Activated CD8-positive, alpha-beta memory T cell treated with anti-CD3 and anti-CD28 coated beads, Interleukin-2, amount 50 U/mL, for 1 hour (primary cell): ENCODE measurements at regions not wholly inside any gene's neighbourhood (a gene's known extent, or its start where the extent isn't known, plus 50 kb on each side); places are given as distances from the start of the nearest gene placed in this dataset.
"Not testable (repeated sequence)": the region's sequence is repeated elsewhere in the genome, so short reads cannot be mapped to it uniquely, and the experiment has no call there.

Experiments
- DNase-seq: peaks from one replicate; pipeline ENCODE4 v3.0.0-alpha.2; 2020; ENCODE audit errors: extremely low read depth

DNA sequence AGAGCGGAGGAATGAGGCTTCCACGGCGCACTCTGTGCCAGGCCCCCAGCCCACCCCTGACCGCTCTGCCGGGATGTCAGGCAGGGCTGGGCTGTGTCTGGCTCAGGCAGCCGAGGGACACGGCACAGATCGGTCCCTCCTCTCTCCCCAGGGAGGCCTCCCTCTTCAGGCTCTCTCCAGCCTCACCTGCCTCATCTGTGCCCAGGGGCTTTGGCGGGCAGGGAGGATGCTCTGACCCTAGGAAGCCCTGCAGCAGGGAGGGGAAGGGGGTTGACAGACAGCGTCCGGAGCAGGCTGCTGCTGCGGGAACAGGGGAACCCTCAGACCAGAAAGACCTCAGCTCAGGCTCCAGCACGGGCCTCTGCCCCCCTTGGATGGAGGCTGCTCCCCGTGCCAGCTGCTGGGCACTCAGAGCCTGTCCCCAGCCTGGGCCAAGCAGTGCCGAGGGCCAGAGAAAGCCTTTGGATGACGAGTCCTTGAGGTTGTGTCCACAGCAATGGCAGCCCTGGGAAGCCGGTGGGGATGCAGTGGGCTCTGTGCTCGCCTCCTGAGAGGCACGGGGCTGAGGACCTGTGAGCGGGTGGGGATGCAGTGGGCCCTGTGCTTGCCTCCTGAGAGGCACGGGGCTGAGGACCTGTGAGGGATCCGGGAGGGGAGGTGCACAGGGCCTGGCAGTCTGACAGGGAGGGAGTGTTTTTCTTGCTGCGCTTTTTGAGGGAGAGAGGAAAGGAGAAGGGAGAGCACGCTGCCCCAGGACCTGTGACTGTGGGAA lies 66.9 kb downstream of the FOXL3 start:
- no peak for DNase-seq

DNA sequence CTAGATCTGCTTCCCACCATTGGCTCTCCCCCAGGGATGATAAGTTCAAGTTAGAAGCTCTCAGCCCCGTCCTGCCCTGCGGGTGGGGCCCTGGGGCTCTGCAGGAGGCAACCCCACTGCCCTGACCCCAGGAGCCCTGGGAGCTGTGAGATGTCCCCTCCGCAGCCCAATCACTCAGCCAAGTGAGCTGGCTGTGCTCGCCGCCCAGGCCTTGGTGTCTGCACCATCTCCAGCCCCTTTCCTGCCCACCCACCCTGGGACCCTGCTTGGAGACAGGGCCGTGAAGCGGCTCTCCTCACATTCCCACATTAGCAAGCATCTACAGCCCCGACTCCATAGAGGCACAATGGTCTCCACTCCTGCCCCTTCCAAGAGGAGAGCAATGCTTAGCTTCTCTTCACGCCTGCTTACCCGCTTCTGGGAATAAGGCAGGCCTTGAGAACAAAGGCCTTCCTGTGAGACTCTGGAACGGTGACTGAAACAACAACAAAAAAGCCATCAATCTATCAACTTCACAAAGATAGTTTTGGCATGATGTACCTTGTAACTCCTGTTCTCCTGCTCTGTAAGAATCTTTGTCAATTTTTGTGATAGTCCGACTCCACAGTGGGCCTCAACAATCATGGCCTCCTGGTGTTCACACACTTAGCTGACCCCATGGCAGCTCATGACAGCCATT lies 67.7 kb downstream of the FOXL3 start:
- DNase-seq = no peak

DNA sequence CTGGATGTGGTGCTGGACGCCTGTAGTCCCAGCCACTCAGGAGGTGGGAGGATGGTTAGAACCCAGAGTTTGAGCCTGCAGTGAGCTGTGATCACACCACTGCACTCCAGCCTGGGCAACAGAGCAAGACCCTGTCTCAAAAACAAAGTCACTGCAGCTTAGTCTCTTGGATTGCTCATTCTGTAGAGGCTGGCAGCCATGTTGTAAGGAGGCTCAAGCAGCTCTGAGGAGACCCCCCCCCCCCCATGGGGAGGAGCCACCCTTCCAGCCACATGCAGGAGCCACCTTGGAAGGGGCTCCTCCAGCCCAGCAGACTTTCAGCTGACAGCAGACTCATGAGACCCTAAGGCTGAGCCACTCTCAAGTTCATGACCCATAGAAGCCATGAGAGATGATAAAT lies 68.4 kb downstream of the FOXL3 start:
- DNase-seq = no peak

DNA sequence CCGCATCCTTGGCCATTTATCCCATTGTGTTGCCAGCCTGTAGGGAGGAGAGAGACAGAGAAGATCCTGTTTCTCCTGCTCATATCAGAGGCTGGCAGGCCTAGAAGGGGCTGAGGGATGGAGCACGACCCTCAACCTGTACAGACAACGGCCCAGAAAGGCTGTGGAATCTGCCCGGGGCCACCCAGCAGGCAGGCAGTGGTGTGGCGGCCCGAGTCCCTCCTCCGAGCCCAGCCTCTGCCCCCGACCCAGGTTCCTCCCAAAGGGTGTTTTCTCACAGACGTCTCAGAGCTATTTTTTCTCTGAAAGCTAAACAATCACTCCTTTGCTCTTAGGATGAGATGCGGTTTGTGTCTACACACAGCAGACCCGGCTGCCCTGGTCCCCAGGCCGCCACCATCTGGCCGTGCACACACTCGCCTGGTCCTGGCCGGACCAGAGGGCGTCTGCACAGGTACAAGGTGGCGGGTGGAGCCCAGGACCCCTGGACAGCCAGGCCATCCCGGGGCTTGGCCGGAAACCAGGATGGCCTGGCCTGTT lies 69.3 kb downstream of the FOXL3 start:
- no peak for DNase-seq

DNA sequence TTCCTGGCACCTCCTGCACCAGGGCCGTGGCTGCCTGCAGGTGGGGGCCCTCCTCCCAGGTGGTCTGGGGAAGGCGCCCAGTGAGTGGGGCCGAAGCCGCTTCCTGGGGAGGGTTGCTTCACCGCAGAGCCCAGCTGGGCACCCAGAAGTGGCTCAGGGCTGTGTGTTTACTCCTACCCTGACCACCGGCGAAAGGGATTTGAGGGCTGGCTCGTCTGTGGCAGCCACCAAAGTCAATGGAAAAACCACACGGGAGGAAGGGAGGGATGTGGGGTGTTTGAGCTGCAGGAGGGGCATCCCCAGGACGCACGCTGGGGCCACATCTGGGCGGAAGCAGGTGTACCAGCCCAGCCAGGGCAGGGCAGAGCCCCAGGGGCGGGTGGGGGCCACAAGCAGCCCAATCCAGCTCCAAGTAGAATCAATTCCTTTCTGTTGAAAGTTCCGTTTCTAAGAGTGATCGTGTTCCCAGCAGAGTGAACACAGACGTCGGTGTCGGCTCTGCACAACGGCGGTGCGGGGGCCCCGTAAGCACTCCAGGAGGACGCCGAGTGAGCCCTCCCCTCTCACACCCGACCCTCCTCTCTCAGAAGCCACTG lies 69.9 kb downstream of the FOXL3 start:
- no peak for DNase-seq

DNA sequence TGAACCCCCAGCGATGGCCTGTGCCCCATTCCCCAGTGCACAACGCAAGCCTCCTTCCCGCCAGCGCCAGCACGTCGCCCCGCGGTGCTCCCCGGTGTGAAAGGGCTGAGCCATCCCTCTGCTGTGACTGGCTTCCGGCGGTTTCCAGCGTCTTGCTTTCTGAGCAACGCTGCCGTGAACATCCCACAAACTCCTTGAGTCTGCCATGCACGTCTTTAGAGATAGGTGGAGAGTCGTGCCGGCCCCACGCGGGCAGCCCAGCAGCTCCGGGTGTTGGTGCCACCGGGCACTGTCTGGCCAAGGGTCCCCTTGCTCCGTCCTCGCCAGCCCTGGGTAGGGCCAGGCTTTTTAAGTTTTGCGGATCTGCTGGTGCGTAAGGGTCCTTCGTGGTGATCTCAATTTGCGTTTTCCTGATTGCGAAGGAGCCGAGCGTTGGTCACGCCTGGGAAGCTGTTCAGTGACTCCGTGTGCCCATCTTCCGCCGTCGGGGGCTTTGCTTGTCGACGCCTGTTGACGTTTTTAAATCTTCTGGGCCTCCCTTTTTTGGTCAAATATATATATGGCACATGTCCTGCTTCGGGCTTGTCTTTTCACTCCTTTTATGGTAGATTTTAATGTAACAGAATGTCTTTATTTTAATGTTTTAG lies 70.6 kb downstream of the FOXL3 start:
- no peak for DNase-seq

DNA sequence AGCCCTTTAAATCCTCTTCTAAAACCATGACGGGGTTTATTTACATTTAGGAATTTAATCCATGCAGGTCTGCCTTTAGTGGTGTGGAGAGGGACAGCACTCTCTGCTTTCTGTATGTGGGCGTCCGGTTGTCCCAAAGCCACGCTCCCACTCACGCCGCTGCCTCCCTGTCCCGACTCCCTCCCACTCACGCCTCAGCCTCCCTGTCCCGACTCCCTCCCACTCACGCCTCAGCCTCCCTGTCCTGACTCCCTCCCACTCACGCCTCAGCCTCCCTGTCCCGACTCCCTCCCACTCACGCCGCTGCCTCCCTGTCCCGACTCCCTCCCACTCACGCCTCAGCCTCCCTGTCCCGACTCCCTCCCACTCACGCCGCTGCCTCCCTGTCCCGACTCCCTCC lies 71.2 kb downstream of the FOXL3 start:
- not testable (repeated sequence) for DNase-seq

DNA sequence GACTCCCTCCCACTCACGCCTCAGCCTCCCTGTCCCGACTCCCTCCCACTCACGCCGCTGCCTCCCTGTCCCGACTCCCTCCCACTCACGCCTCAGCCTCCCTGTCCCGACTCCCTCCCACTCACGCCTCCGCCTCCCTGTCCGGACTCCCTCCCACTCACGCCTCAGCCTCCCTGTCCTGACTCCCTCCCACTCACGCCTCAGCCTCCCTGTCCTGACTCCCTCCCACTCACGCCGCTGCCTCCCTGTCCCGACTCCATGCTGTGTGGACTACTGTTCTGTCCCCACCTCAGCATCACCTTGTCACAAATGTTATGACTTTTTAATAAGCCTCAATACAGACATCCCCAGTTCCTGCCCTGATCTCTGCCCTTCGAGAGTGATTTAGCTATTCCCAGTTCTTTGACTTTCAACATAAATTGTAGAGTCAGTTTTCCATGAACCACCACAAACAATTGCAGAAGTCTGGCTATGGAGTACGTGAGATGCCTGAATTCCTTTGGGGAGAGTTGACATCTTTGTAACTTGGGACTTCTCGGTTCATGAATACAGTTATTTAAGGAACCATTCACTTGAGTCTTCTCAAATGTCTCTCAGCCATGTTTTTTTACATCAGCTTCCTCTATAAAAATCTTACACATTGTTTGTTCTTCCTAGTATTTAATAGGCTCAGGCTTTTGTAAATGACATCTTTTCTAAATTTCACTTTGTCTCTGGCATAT lies 71.9 kb downstream of the FOXL3 start:
- DNase-seq = no peak

DNA sequence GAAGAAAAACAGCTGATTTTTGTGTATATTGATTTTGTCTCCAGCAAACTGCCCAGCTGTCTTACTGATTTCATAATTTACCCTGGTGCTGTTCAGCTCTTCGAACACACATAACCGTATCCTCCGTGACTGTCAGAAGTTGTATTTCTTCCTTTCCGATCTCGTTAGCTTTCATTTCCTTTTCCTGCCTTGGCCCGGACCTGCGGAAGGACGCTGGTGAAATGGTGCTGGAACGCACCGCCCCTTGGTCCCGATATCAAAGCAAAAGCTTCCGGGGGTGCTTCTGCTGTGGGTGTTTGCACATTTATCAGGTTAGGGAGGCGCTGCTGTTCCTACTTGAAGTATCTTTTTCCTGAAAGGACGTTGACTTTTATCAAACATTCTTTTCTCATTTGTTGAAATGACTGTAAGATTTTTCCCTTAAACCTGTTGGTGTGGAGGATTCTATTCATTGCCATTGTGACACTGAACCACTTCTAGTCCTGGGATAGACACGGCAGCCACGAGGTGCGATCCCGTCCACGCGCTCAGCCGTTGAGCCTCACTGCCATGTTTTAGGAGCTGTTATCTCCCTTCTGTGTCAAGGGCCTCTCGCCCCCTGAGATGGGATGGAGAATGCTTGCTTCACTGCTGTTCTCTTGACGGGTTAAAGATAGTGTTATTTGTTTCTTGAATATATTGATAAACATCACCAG lies 72.6 kb downstream of the FOXL3 start:
- DNase-seq = no peak

DNA sequence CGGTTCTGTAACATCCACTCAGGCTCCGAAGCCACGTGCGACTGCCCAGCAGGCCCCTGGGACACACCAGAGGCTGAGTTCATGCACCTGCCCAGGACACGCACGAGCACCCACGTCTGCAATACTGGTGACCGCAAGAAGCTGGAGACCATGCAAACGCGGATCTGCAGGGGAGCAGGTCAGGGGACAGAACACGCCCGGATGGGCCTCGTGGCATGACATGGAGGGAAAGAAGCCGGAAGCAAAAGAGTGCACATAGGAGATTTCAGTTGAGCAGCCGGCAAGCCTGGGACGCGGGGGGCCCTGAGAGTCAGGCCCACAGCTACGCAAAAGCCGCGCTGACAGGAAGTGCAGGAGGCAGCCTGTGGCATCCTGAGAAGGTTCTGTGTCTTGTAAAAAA lies 73.7 kb downstream of the FOXL3 start:
- no peak for DNase-seq

DNA sequence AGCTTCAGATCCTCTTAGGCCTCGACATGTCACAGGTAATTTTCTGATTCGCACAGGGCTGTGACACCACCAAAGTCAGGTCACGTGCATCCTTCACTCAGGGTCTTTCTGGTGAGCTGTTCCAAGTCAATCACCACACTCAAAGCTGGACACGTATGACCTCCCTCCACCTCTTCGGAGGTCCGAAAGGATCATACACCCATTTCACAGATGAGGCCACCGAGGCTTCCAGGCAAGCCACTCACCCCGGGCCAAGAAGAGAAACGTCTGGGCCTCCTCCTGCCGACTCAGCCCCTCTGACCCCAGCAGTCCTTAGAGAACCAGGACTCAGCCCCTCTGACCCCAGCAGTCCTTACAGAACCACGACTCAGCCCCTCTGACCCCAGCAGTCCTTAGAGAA lies 74.6 kb downstream of the FOXL3 start:
- DNase-seq = no peak

DNA sequence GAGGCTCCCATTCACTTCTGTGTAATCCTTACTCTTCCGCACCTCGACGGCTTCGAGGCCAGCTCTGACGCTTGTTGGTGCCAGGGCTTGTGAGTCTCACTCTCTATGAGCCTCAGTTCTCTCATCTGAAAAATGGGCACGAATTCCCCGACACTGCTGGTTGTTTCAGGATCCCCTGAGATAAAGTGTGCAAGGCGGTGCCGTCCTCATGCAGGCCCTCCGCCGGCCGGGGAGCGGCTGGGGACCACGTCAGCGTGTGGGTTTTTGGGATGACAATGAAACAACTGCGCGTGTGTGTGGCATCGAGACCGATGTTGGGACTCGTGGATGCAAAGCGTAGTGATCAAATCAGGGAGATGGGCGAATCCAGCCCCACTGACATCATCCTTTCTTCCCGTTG lies 75.6 kb downstream of the FOXL3 start:
- no peak for DNase-seq

DNA sequence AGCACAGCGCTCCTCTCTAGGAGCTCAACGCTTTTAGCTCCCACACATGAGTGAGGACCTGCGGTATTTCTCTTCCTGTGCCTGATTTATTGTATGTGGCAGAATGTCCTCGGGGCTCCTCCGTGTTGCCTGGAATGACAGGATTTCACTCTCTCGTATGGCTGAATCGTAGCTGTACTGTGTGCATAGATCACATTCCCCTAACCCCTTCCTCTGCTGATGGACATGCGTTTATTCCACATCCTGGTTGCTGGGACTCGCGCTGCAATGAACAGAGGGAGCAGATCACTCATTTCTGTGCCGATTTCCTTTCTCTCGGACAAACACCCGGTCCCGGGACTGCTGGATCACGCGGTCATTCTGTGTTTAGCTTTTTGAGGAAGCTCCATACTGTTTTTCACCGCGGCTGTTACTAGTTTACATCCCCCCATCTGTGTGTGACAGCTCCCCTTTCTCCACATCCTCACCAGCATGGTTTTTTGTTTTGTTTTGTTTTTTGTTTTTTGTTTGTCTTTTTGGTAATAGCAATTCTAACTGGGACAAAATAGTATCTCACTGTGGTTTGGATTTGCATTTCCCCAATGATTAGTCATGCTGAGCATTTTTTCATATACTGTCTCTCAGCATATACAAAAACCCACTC lies 76.3 kb downstream of the FOXL3 start:
- no peak for DNase-seq

DNA sequence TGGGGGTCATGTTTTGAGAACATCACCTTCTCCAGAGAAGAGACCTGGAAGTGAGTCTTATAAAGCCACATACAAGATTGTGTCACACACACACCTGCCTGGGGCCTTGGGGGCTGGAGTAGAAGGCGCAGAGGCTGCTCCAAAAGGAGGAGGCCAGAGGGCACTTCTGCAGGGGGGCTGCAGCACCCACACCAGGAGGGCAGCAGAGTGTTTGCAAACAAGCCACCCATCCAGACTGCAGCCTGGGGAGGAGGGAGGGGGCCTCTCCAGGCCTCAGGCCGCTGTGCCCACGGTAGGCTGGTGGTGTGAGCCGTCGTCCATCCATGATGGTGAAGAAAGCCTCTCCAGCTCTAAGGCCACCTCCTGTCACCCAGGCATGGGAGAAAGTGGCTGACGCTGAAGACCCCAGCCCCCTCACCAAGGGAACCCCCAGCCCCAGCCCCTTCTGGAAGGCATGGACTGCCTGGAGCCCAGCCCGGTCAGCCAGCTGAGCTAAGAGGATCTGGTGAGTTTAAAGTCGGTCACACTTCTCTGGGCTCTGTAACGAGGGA lies 77.5 kb downstream of the FOXL3 start:
- no peak for DNase-seq

DNA sequence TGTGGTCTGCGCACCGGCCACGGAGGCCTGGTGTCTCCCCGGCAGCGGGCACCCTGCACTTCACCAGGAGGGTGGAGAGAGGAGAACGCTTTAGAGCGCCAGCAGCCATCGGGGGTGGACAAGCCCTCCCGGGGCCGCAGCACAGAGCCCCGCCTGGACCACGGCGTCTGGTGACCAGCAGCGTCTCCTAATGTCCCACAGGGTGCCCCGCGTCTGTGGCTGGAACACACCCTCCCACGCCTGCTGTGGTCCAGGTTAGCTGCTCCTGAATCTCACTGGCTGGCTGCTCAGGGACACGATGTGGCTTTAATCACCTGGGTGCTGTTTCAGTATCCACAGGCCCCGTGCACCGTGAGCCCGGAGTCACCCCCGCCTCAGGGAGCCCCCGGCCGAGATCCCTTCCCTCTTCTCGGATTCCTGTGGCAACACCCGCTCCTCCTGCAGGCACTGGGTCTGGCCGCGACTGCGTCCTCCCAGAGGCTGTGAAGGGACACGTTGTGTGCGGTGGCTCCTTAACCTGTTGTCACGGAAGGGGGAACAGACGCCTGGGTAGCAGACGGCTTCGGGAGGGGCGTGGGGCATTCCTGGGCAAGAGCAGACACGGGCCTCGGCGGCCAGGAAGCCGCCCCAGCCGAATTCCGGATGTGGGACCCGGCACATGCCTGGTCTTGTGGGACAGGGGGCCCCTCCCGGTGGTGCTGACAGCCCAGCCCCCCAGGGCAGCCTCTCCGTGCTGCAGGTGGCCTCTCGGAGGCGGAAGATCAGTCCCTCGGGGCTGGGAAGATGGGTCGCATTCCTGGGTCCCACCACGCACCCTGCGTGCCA lies 78.9 kb downstream of the FOXL3 start:
- DNase-seq = no peak

DNA sequence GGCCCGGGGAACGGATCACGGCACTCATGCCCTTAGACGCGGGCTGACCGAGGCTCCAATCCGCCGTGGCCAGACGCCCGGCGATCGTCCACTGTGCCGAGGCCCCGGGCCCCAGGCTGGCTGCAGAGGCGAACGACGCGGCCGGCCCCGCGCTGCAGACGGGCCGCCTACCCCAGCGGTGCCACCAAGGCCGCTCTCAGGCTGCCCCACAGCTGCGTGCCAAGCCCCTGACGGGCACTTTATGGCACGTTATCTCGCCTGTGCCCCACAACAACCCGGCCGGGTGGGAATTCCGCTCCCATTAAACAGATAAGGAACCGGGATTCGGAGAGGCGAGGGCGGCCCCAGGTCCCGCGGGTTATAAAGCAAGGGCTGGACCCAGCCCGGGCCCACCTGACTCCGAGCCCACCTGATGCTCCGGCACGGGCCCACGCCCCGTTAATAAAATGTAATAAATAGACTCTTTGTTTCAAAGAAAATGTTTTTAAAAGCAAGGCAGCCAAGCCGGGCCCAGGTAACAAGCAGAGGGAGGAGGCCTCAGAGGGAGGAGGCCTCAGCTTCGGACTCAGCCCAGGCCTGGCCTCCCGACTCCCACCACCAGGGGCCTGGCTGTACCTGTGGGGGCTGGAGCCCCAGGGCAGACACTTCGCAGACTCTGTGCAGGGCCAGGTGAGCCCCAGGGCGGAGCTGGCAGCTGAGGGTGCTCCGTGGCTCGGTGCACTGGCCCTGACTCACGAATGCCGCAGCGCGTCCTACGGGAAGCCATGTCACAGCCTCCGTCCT lies 79.7 kb downstream of the FOXL3 start:
- DNase-seq = no peak

DNA sequence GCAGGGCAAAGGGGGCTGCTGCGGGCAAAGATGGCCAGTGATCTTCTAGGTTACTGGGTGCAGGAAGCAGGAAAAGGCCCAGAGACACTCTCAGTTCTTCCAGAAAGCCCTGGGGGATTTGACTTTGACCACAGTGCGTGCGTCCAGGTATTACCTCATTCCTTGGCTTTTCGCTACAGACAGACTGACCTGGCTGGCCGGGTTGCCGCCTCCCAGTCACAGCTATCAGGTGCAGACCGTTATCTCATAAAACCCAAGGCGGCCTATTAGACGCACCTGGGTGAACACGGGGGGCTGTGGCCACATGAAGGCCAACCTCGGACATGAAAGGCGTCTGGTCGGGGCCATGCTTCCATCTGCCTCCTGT lies 80.3 kb downstream of the FOXL3 start:
- DNase-seq = no peak

DNA sequence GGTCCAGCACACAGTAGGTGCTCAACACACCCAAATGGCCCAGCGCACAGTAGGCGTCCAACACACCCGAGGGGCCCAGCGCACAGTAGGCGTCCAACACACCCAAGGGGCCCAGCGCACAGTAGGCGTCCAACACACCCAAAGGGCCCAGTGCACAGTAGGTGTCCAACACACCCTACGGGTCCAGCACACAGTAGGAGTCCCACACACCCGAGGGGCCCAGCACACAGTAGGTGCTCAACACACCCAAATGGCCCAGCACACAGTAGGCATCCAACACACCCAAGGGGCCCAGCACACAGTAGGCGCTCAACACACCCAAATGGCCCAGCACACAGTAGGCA lies 80.8 kb downstream of the FOXL3 start:
- no peak for DNase-seq
